Left lung (tissue), 4 donors: ENCODE measurements at regions not wholly inside any gene's neighbourhood (a gene's known extent, or its start where the extent isn't known, plus 50 kb on each side); places are given as distances from the start of the nearest gene placed in this dataset.

ENCODE experiments used
- ATAC-seq: fragments of 200-7000 bp; cut with Tn5 transposase; one replicate; pipeline ENCODE4 v1.9.1; 2020; ENCODE audit warnings: moderate library complexity
- DNase-seq, 4 donors: peaks; one replicate each; pipeline ENCODE4 v3.0.0-alpha.2; 2013 to 2020
- H3K27ac ChIP-seq, 2 donors: fragments of 200-600 bp; sonication (generic) in 1 of 2; one replicate each; pipeline versions ENCODE4 v1.5.0 to v1.8.0; 2020 to 2021
- H3K27me3 ChIP-seq, 2 donors: fragments of 200-600 bp; sonication (generic) in 1 of 2; one replicate each; pipeline versions ENCODE4 v1.5.0 to v1.8.0; 2020 to 2021
- H3K36me3 ChIP-seq, 2 donors: fragments of 200-600 bp; sonication (generic) in 1 of 2; one replicate each; pipeline versions ENCODE4 v1.5.0 to v1.8.0; 2020 to 2021
- H3K4me1 ChIP-seq, 2 donors: fragments of 200-600 bp; one replicate each; pipeline ENCODE4 v1.8.0; 2021
- H3K4me3 ChIP-seq, 2 donors: fragments of 200-600 bp; sonication (generic) in 1 of 2; one replicate each; pipeline versions ENCODE4 v1.5.0 to v1.8.0; 2020 to 2021; ENCODE audit warnings: mild to moderate bottlenecking in 1 of 2
- H3K9me3 ChIP-seq, 2 donors: fragments of 200-600 bp; sonication (generic) in 1 of 2; one replicate each; pipeline versions ENCODE4 v1.5.0 to v1.8.0; 2020 to 2021
- intact Hi-C, 2 donors: fragments of 100-400 bp; cut with DNase I; formaldehyde crosslinking; loops; one replicate each; pipeline versions ENCODE4 v1.11.2 to v1.14.2; 2022
- TF ChIP-seq, protein P1 (sequence below), 2 donors: fragments of 200-600 bp; sonication (generic) in 1 of 2; IDR thresholded peaks; one replicate each; pipeline versions ENCODE4 v1.5.0 to v1.8.0; 2021; ENCODE audit warnings: antibody characterized with exemption in 2 of 2
- donor health status: DM: no; HTN: yes; CAD: no.
- donor health status: DM: no; HTN: no; CAD: no.

DNA sequence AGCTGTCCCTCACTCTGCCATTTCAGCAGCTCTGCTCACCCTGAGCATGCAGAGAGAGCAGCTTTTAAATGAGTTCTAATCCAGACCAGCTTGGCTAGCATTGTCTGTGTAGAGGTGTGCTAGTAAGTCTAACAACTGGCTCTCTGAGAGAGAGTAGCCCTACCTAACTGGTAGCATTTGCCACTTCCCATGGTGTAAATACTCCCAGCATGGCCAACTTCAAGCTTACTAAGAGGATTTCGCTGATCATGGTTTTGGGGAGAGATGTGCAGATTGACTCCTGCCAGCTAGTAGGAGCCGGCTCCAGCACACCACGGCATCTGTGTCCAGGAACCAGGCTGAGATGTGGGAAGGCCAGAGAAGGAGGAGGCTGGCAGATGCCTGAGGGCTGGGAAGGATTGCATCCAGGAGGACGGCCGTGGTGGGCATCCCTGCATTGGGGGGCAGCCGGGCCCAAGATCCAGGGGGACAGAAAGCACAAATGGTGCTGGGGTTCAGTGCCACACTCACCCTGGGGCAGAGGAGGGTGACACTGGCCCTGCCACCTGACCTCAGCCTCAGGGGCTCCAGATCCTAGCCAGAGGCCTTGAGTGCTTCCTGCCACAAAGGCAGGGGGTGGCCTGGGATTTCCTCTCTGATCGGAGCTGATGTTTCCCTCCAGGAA lies 394.9 kb upstream of the TNRC6C start:
- intact Hi-C loops, result no loop called here
- peaks cover 0 to 10% of the 10 kb centered on the region in 2 donors for H3K27me3 ChIP-seq
- H3K4me1 ChIP-seq, result no peaks in the 10 kb centered on the region
- H3K36me3 ChIP-seq, result no peaks in the 10 kb centered on the region
- DNase-seq (peak in 1 of 4 donors; percentile 22), ATAC-seq (no peak)
- TF ChIP-seq, protein P1, sequence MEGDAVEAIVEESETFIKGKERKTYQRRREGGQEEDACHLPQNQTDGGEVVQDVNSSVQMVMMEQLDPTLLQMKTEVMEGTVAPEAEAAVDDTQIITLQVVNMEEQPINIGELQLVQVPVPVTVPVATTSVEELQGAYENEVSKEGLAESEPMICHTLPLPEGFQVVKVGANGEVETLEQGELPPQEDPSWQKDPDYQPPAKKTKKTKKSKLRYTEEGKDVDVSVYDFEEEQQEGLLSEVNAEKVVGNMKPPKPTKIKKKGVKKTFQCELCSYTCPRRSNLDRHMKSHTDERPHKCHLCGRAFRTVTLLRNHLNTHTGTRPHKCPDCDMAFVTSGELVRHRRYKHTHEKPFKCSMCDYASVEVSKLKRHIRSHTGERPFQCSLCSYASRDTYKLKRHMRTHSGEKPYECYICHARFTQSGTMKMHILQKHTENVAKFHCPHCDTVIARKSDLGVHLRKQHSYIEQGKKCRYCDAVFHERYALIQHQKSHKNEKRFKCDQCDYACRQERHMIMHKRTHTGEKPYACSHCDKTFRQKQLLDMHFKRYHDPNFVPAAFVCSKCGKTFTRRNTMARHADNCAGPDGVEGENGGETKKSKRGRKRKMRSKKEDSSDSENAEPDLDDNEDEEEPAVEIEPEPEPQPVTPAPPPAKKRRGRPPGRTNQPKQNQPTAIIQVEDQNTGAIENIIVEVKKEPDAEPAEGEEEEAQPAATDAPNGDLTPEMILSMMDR (IDR thresholded peaks at IDR 0.05), result no peak
- no peak overlapping the region for H3K4me3 ChIP-seq
- H3K9me3 ChIP-seq, result no peaks in the 10 kb centered on the region
- no peak overlapping the region for H3K27ac ChIP-seq

DNA sequence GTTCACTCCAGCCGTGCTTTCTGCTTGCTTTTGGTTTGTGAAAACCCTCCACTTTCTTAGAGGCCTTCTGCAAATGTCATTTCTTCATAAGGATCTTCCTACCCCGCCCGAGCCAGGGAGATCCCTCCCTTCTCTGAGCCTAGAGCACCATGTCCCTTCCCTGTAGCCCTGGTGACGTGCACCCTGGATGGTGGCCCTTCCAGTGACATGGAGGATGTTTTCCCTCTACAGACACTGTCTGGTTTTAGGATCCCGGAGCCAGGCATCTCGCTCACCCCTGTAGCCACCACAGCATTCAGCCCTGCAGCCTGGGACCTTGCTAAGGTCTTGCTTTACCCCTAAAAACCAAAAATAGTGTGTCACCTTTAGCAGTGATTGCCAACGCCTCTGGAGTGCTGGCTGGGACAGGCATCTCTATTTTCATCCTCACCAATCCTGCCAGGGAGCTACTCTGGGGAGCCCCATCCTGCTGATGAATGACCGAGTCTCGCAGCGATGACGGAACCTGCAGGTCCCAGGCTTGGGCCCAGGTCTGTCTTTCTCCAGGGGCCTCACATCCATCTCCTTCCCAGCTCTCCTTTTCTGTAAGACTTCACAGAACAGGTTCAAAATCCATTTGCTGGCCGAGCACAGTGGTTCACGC lies 394.1 kb upstream of the TNRC6C start:
- ATAC-seq (no peak), DNase-seq (peak in 1 of 4 donors; percentile 25)
- Histone ChIP-seq H3K27me3 (peaks cover 0 to 13% of the 10 kb centered on the region in 2 donors), H3K4me1 (no peaks in the 10 kb centered on the region), H3K27ac (no peak overlapping the region), H3K9me3 (no peaks in the 10 kb centered on the region), H3K4me3 (no peak overlapping the region), H3K36me3 (no peaks in the 10 kb centered on the region)
- intact Hi-C loops, result no loop called here
- TF ChIP-seq, protein P1 (IDR thresholded peaks at IDR 0.05), result no peak

DNA sequence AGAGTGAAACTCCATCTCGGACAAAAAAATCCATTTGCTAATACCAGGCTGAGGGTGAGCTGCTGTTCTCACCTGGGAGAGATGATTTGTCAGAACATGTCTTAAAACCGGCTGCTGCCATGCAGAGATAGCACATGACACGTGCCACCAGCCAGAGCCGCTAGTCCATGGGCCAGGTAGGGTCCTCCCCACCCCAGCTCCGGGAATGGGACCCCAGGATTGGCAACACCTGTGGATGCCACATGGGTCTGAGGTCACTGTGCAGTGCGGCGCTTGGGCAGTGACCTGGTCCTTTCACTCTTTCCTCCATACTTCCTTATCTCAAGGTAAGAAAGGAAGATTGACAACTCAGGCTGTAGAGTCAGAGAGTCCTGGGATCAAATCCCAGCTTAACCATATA lies 393.3 kb upstream of the TNRC6C start:
- Histone ChIP-seq H3K27me3 (peaks cover 4 to 19% of the 10 kb centered on the region in 2 donors), H3K36me3 (no peaks in the 10 kb centered on the region), H3K27ac (no peak overlapping the region), H3K4me1 (no peaks in the 10 kb centered on the region), H3K4me3 (no peak overlapping the region), H3K9me3 (no peaks in the 10 kb centered on the region)
- TF ChIP-seq, protein P1 (IDR thresholded peaks at IDR 0.05), result no peak
- intact Hi-C loops, result no loop called here
- DNase-seq (peak in 1 of 4 donors; percentile 10), ATAC-seq (no peak)

DNA sequence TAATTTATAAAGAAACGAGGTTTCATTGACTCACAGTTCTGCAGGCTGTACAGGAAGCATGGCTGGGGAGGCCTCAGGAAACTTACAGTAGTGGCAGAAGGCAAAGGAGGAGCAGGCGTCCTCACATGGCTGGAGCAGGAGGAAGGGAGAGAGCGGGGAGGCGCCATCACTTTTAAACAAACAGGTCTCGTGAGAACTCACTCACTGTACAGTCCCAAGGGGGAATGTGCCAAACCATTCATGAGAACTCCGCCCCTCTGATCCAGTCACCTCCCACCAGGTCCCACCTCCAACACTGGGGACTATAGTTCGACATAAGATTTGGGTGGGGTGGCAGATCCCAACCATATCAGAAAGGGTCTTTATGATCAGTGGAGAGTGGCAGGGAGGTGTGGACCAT lies 392.4 kb upstream of the TNRC6C start:
- DNase-seq, result peak in 1 of 4 donors; percentile 5
- Histone ChIP-seq H3K27me3 (peaks cover 11 to 26% of the 10 kb centered on the region in 2 donors), H3K9me3 (no peaks in the 10 kb centered on the region), H3K36me3 (no peaks in the 10 kb centered on the region), H3K4me3 (no peak overlapping the region), H3K27ac (no peak overlapping the region), H3K4me1 (peaks cover 0 to 1% of the 10 kb centered on the region in 2 donors)
- intact Hi-C loops, result no loop called here
- ATAC-seq, result no peak
- TF ChIP-seq, protein P1 (IDR thresholded peaks at IDR 0.05), result no peak

DNA sequence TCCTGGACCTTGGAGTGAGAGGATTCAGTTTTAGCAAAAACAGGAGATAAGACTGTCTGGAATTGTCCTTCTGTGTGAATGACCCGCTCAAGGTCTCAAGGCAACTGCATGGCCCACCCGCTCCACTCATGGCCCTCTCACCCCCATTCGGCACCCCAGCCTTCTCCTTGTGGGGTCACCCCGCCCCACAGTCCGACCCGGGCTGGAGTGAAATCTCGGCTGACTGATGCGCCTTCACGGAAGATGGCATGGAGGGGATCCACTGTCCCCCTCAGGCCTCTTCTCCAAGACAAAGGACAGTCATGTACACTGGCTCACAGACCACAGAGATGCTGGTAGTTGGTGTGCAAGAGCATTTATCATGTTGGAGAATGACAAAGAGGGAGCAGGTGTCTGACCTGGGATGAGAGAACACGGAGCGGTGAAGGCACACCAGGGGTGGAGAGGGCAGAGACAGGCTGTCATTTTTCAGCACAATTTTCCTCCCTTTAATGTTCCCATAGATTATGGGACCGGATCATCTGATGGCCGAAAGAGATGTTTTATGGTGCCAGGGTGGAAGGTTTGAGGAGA lies 391.9 kb upstream of the TNRC6C start:
- no peak for ATAC-seq

More for the DNA sequence above, 391.9 kb upstream of the TNRC6C start:
- DNase-seq, result peak in 1 of 4 donors; percentile 21
- peaks cover 0 to 6% of the 10 kb centered on the region in 2 donors for H3K4me1 ChIP-seq
- intact Hi-C loops, result no loop called here
- no peaks in the 10 kb centered on the region for H3K9me3 ChIP-seq
- no peak overlapping the region for H3K27ac ChIP-seq
- peaks cover 16 to 31% of the 10 kb centered on the region in 2 donors for H3K27me3 ChIP-seq
- TF ChIP-seq, protein P1 (IDR thresholded peaks at IDR 0.05), result no peak
- no peaks in the 10 kb centered on the region for H3K36me3 ChIP-seq
- no peak overlapping the region for H3K4me3 ChIP-seq
